Neuronal stem cell (in vitro differentiated cells): ENCODE measurements at regions not wholly inside any gene's neighbourhood (a gene's known extent, or its start where the extent isn't known, plus 50 kb on each side); places are given as distances from the start of the nearest gene placed in this dataset.

Experiments
- DNase-seq: peaks from one replicate; pipeline ENCODE4 v3.0.0-alpha.2; 2013; ENCODE audit warnings: low spot score
- H2AFZ ChIP-seq: one replicate; pipeline ENCODE4 v1.6.1; 2013; ENCODE audit warnings: mild to moderate bottlenecking, low read length, inconsistent platforms
- H2AK5ac ChIP-seq: 2 replicates; pipeline ENCODE4 v1.6.1; 2013; ENCODE audit warnings: low read depth, mild to moderate bottlenecking, inconsistent platforms, low read length, moderate library complexity, mixed read lengths
- H2BK120ac ChIP-seq: 2 replicates; pipeline ENCODE4 v1.6.1; 2013; ENCODE audit warnings: low read depth, mild to moderate bottlenecking, inconsistent platforms, low read length, moderate library complexity, mixed read lengths
- H2BK12ac ChIP-seq: one replicate; pipeline ENCODE4 v1.6.1; 2013; ENCODE audit warnings: low read length, inconsistent platforms
- H2BK15ac ChIP-seq: 2 replicates; pipeline ENCODE4 v1.6.1; 2013; ENCODE audit warnings: mild to moderate bottlenecking, low read length, inconsistent platforms, mixed read lengths
- H2BK5ac ChIP-seq: one replicate; pipeline ENCODE4 v1.6.1; 2013; ENCODE audit warnings: inconsistent platforms, mild to moderate bottlenecking, low read length, moderate library complexity
- H3K14ac ChIP-seq: one replicate; pipeline ENCODE4 v1.6.1; 2013; ENCODE audit warnings: low read length, inconsistent platforms
- H3K18ac ChIP-seq: 2 replicates; pipeline ENCODE4 v1.6.1; 2013; ENCODE audit warnings: low read length, inconsistent platforms
- H3K23ac ChIP-seq: 2 replicates; pipeline ENCODE4 v1.6.1; 2013; ENCODE audit warnings: low read depth, mild to moderate bottlenecking, mixed read lengths, low read length, inconsistent platforms; ENCODE audit not compliant: poor library complexity
- H3K27ac ChIP-seq: replicated peaks from 3 replicates; pipeline ENCODE4 v1.5.1; 2013; ENCODE audit warnings: low read length, inconsistent platforms
- H3K27me3 ChIP-seq, 3 experiments: 2 replicates each; pipeline ENCODE4 v1.6.1; 2013; ENCODE audit warnings: low read length in 3 of 3, mild to moderate bottlenecking in 2 of 3, inconsistent platforms in 1 of 3, low read depth in 1 of 3, mixed read lengths in 1 of 3, moderate library complexity in 1 of 3; ENCODE audit not compliant: control insufficient read depth in 3 of 3, insufficient read depth in 3 of 3
- H3K36me3 ChIP-seq, 2 donors: replicated peaks in 1 of 2; 2 replicates each; pipeline ENCODE4 v1.6.1; 2013; ENCODE audit warnings: low read length in 2 of 2; ENCODE audit not compliant: control insufficient read depth in 2 of 2, insufficient read depth in 2 of 2
- H3K4ac ChIP-seq: 2 replicates; pipeline ENCODE4 v1.6.1; 2013; ENCODE audit warnings: inconsistent platforms, mild to moderate bottlenecking, low read length, moderate library complexity
- H3K4me1 ChIP-seq, 2 donors: 1 replicate in 1 of 2; 2 replicates in 1 of 2; pipeline ENCODE4 v1.6.1; 2013; ENCODE audit warnings: low read length in 2 of 2, low read depth in 1 of 2; ENCODE audit not compliant: control insufficient read depth in 2 of 2, insufficient read depth in 1 of 2
- H3K4me2 ChIP-seq: one replicate; pipeline ENCODE4 v1.6.1; 2013; ENCODE audit warnings: mild to moderate bottlenecking, low read length, inconsistent platforms; ENCODE audit not compliant: insufficient read depth, poor library complexity, severe bottlenecking
- H3K4me3 ChIP-seq, 2 donors: 2 replicates each; pipeline ENCODE4 v1.5.1; 2013; ENCODE audit warnings: low read length in 2 of 2, mild to moderate bottlenecking in 2 of 2, inconsistent platforms in 1 of 2, moderate library complexity in 1 of 2
- H3K79me1 ChIP-seq: one replicate; pipeline ENCODE4 v1.6.1; 2013; ENCODE audit warnings: low read depth, mild to moderate bottlenecking, inconsistent platforms, low read length, moderate library complexity
- H3K9ac ChIP-seq: one replicate; pipeline ENCODE4 v1.6.1; 2013; ENCODE audit warnings: mild to moderate bottlenecking, low read depth, low read length, inconsistent platforms; ENCODE audit not compliant: poor library complexity
- H3K9me3 ChIP-seq, 2 donors: replicated peaks in 1 of 2; 2 replicates each; pipeline versions ENCODE3 to v1.6.1; 2013; ENCODE audit warnings: low read length in 2 of 2, mild to moderate bottlenecking in 2 of 2, inconsistent platforms in 1 of 2, low read depth in 1 of 2, mixed read lengths in 1 of 2, moderate library complexity in 1 of 2; ENCODE audit not compliant: control insufficient read depth in 2 of 2, insufficient read depth in 1 of 2
- H4K8ac ChIP-seq: one replicate; pipeline ENCODE4 v1.6.1; 2013; ENCODE audit warnings: low read depth, mild to moderate bottlenecking, inconsistent platforms, low read length, moderate library complexity
- H4K91ac ChIP-seq: one replicate; pipeline ENCODE4 v1.6.1; 2013; ENCODE audit warnings: low read length, low read depth, mild to moderate bottlenecking, inconsistent platforms; ENCODE audit not compliant: poor library complexity
- WGBS, 2 donors: extraction: QIAGEN DNeasy Blood & Tissue Kit; methylation state at CpG; one replicate each; pipeline ENCODE4 v1.1.7; 2013; ENCODE audit warnings: missing lambda C conversion rate in 2 of 2, mixed read lengths in 1 of 2; ENCODE audit not compliant: insufficient read length in 2 of 2, insufficient replicate concordance in 1 of 2; ENCODE audit errors: extremely low coverage in 2 of 2; 5-methylcytosine and 5-hydroxymethylcytosine counted together

DNA sequence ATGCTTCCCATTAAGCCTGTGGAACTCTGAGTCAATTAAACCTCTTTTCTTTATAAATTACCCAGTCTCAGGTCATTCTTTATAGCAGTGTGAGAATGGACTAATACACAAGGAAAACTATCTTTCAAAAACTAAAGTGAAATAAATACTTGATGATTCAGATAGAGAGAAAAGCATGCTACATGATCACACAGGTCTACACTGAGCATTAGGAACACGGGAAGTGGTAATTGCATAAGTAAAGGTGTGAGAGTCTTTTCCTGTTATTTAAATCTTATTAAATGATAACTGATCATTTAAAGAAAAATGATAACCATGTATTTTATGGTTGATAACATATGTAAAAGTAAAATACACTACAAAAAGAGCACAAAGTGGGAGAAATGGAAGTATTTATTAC, 812.0 kb upstream of the RAB6C start:
- Histone ChIP-seq H3K4me1 (no peaks in the 10 kb centered on the region), H4K91ac (no peak overlapping the region), H3K9ac (no peak overlapping the region), H3K4me3 (no peak overlapping the region), H3K27me3 (no peaks in the 10 kb centered on the region), H3K18ac (no peak overlapping the region), H3K14ac (no peak overlapping the region), H3K4me2 (no peak overlapping the region), H2AFZ (no peak overlapping the region), H3K4ac (no peak overlapping the region), H3K79me1 (no peaks in the 10 kb centered on the region), H3K9me3 (no peaks in the 10 kb centered on the region), H2BK15ac (no peak overlapping the region), H3K23ac (no peak overlapping the region), H2BK5ac (no peak overlapping the region), H3K27ac (no peak overlapping the region), H2BK120ac (no peak overlapping the region), H2BK12ac (no peak overlapping the region), H2AK5ac (no peak overlapping the region), H3K36me3 (no peaks in the 10 kb centered on the region), H4K8ac (no peak overlapping the region)
- no CpG with 5 or more reads among the region's 1 CpG for WGBS, 2 donors
- no peak for DNase-seq

DNA sequence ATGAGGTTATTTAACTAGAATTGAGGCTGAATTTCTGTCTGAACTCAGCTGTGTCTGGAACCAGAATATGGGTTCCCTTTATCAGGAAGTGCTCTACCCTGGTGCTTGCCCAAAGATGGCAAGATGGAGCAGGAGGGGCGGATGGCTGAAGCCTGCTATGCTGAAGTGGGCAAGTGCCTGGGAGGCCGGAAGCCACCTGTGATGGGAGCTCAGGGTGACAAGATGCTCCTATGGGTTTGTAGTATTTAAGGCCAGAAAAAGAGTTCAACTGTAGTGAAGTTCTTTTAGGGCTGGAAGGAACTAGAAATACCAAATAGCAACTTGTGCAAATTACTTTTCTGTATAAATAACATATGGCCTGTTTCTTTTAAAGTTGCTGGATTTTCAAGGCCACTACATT, 808.9 kb upstream of the RAB6C start:
- Histone ChIP-seq H3K9ac (no peak overlapping the region), H3K23ac (no peak overlapping the region), H3K36me3 (no peaks in the 10 kb centered on the region), H3K4me2 (no peak overlapping the region), H4K8ac (no peak overlapping the region), H3K4ac (no peak overlapping the region), H3K27me3 (no peaks in the 10 kb centered on the region), H2BK5ac (no peak overlapping the region), H4K91ac (no peak overlapping the region), H3K18ac (no peak overlapping the region), H2BK12ac (no peak overlapping the region), H2AK5ac (no peak overlapping the region), H2AFZ (no peak overlapping the region), H2BK15ac (no peak overlapping the region), H3K14ac (no peak overlapping the region), H3K27ac (no peak overlapping the region), H3K79me1 (no peaks in the 10 kb centered on the region), H3K9me3 (no peaks in the 10 kb centered on the region), H3K4me3 (no peak overlapping the region), H2BK120ac (no peak overlapping the region), H3K4me1 (no peaks in the 10 kb centered on the region)
- no CpG with 5 or more reads among the region's 2 CpGs for WGBS, 2 donors
- no peak for DNase-seq

DNA sequence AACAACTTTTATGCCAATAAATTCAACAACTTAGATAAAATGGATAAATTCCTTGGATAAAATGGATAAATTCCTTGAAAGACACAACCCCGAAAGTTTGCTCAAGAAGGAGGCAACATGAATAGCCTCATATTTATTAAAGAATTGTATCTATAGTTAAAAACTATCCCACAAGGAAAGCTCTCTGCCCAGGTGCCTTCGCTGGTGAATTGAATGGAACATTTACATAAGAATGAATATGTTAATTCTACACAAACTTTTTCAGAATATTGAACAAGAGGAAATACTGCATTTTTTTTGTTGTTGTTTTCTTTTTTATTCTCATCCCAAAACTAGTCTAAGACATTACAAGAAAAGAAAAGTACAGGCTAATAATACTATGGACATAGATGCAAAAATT, 805.3 kb upstream of the RAB6C start:
- H2BK12ac ChIP-seq, result no peak overlapping the region
- no peaks in the 10 kb centered on the region for H3K36me3 ChIP-seq
- no peak overlapping the region for H2BK120ac ChIP-seq
- no peak overlapping the region for H3K27ac ChIP-seq
- WGBS, 2 donors, result no CpG with 5 or more reads among the region's 2 CpGs
- H2AK5ac ChIP-seq, result no peak overlapping the region
- no peak overlapping the region for H2BK5ac ChIP-seq
- no peak overlapping the region for H3K18ac ChIP-seq
- H2BK15ac ChIP-seq, result no peak overlapping the region
- no peak for DNase-seq
- no peak overlapping the region for H3K14ac ChIP-seq
- no peak overlapping the region for H3K4me3 ChIP-seq
- H3K4me1 ChIP-seq, result no peaks in the 10 kb centered on the region
- no peaks in the 10 kb centered on the region for H3K79me1 ChIP-seq
- H3K23ac ChIP-seq, result no peak overlapping the region
- no peak overlapping the region for H3K4me2 ChIP-seq
- H4K91ac ChIP-seq, result no peak overlapping the region
- H3K27me3 ChIP-seq, result no peaks in the 10 kb centered on the region
- H3K9ac ChIP-seq, result no peak overlapping the region
- H3K4ac ChIP-seq, result no peak overlapping the region
- H3K9me3 ChIP-seq, result no peaks in the 10 kb centered on the region
- H2AFZ ChIP-seq, result no peak overlapping the region
- H4K8ac ChIP-seq, result no peak overlapping the region

DNA sequence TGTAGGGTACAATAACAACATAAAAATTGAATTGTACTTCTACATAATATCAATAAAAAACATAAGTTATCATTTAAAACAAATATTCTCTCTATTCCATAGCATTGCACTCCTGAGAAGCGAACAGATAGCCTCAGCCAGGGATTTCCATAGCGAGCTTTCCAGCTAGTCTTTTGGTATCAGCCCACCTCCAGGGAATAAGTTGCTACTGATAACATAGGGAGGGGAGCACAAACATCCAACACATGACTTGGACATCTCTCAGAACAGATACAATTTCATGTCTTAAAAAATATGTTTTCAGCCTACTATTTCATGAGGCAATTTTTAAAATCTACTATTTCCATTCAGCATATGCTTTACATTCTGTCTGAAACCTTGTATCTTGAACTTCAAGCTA, 804.4 kb upstream of the RAB6C start:
- H3K23ac ChIP-seq, result no peak overlapping the region

More for the DNA sequence above, 804.4 kb upstream of the RAB6C start:
- H3K9me3 ChIP-seq, result no peaks in the 10 kb centered on the region
- H4K91ac ChIP-seq, result no peak overlapping the region
- no peak overlapping the region for H2BK15ac ChIP-seq
- no peaks in the 10 kb centered on the region for H3K27me3 ChIP-seq
- H3K4me2 ChIP-seq, result no peak overlapping the region
- no peak overlapping the region for H3K14ac ChIP-seq
- H4K8ac ChIP-seq, result no peak overlapping the region
- H3K4me3 ChIP-seq, result no peak overlapping the region
- H3K18ac ChIP-seq, result no peak overlapping the region
- no peaks in the 10 kb centered on the region for H3K4me1 ChIP-seq
- H2BK5ac ChIP-seq, result no peak overlapping the region
- H2AK5ac ChIP-seq, result no peak overlapping the region
- no peak for DNase-seq
- H3K27ac ChIP-seq, result no peak overlapping the region
- H2AFZ ChIP-seq, result no peak overlapping the region
- no peaks in the 10 kb centered on the region for H3K79me1 ChIP-seq
- H2BK120ac ChIP-seq, result no peak overlapping the region
- H3K4ac ChIP-seq, result no peak overlapping the region
- WGBS, 2 donors, result no CpG with 5 or more reads among the region's 2 CpGs
- no peak overlapping the region for H2BK12ac ChIP-seq
- no peak overlapping the region for H3K9ac ChIP-seq
- H3K36me3 ChIP-seq, result no peaks in the 10 kb centered on the region
